HEK293T (cell line): ENCODE measurements at regions not wholly inside any gene's neighbourhood (a gene's known extent, or its start where the extent isn't known, plus 50 kb on each side); places are given as distances from the start of the nearest gene placed in this dataset.
A peak's percentile ranks its signal among the peaks of the same experiment; 100 is the strongest.

ENCODE experiments used
- CTCF ChIA-PET: fragments of 350-600 bp; formaldehyde crosslinking; extraction: SDS; loops from one replicate; lab custom pipeline; 2021; ENCODE audit warnings: antibody characterized with exemption, inconsistent platforms; lab: Yijun Ruan, JAX
- POLR2A ChIA-PET: fragments of 350-600 bp; formaldehyde crosslinking; extraction: SDS; loops from one replicate; lab custom pipeline; 2020; ENCODE audit warnings: antibody characterized with exemption, inconsistent platforms; lab: Yijun Ruan, JAX
- DNase-seq: peaks from one replicate; pipeline ENCODE4 v3.0.0; 2012; ENCODE audit warnings: mixed read lengths; ENCODE audit errors: extremely low spot score
- ARNT ChIP-seq: fragments of 450-650 bp; IDR thresholded peaks from 2 replicates; pipeline ENCODE4 v1.6.1; 2017; ENCODE audit warnings: mild to moderate bottlenecking
- BHLHE40 ChIP-seq: fragments of 450-650 bp; IDR thresholded peaks from 2 replicates; pipeline ENCODE4 v1.6.1; 2016; ENCODE audit warnings: mild to moderate bottlenecking, moderate library complexity, borderline replicate concordance
- CTBP1 ChIP-seq: fragments of 450-650 bp; IDR thresholded peaks from 2 replicates; pipeline ENCODE4 v1.6.1; 2016; ENCODE audit warnings: borderline replicate concordance
- ELF4 ChIP-seq: fragments of 450-650 bp; IDR thresholded peaks from 2 replicates; pipeline ENCODE4 v1.6.1; 2017; ENCODE audit warnings: antibody characterized with exemption
- FOXA1 ChIP-seq: fragments of 450-650 bp; IDR thresholded peaks from 2 replicates; pipeline ENCODE4 v1.6.1; 2016; ENCODE audit warnings: mild to moderate bottlenecking
- FOXK2 ChIP-seq: fragments of 450-650 bp; IDR thresholded peaks from 2 replicates; pipeline ENCODE4 v1.6.1; 2016; ENCODE audit warnings: mild to moderate bottlenecking
- FOXM1 ChIP-seq: fragments of 450-650 bp; IDR thresholded peaks from 2 replicates; pipeline ENCODE4 v1.6.1; 2017; ENCODE audit warnings: mild to moderate bottlenecking, borderline replicate concordance
- HDGF ChIP-seq: fragments of 450-650 bp; IDR thresholded peaks from 2 replicates; pipeline ENCODE4 v1.6.1; 2017; ENCODE audit warnings: antibody characterized with exemption, borderline replicate concordance
- L3MBTL2 ChIP-seq: fragments of 450-650 bp; conservative IDR thresholded peaks from 2 replicates; pipeline ENCODE4 v1.6.1; 2016; ENCODE audit warnings: mild to moderate bottlenecking
- LEF1 ChIP-seq: fragments of 450-650 bp; IDR thresholded peaks from 2 replicates; pipeline ENCODE4 v1.6.1; 2017; ENCODE audit warnings: mild to moderate bottlenecking, borderline replicate concordance
- NFRKB ChIP-seq: fragments of 450-650 bp; IDR thresholded peaks from 2 replicates; pipeline ENCODE4 v1.6.1; 2016; ENCODE audit warnings: mild to moderate bottlenecking, moderate library complexity
- PKNOX1 ChIP-seq: fragments of 450-650 bp; IDR thresholded peaks from 2 replicates; pipeline ENCODE4 v1.6.1; 2016
- SP1 ChIP-seq: fragments of 450-650 bp; IDR thresholded peaks from 2 replicates; pipeline ENCODE4 v1.6.1; 2017
- SUZ12 ChIP-seq: fragments of 450-650 bp; IDR thresholded peaks from 2 replicates; pipeline ENCODE4 v1.6.1; 2016; ENCODE audit warnings: mild to moderate bottlenecking
- TARDBP ChIP-seq: fragments of 450-650 bp; IDR thresholded peaks from 2 replicates; pipeline ENCODE4 v1.6.1; 2016
- ZNF384 ChIP-seq: fragments of 450-650 bp; IDR thresholded peaks from 2 replicates; pipeline ENCODE4 v1.6.1; 2016

GRCh38 chr11:41622707-41623359 lies 163.4 kb upstream of the LRRC4C start:
- DNase-seq, result no peak
- CTCF ChIA-PET, result no interaction called here
- TF ChIP-seq LEF1 (no peak), TARDBP (no peak), FOXA1 (no peak), CTBP1 (no peak), ZNF384 (no peak)
- POLR2A ChIA-PET, result no interaction called here

- no peak for DNase-seq
- ChIA-PET CTCF (no interaction called here), POLR2A (no interaction called here)
- TF ChIP-seq ZNF384 (no peak), SUZ12 (no peak), FOXA1 (no peak), BHLHE40 (no peak), ELF4 (no peak), LEF1 (no peak), NFRKB (no peak), TARDBP (no peak), FOXM1 (no peak), L3MBTL2 (no peak), SP1 (no peak), PKNOX1 (no peak), CTBP1 (no peak), HDGF (no peak), ARNT (no peak), FOXK2 (no peak)
Measured at GRCh38 chr11:41659985-41660384, 200.5 kb upstream of the LRRC4C start.

GRCh38 chr11:41660585-41660984 lies 201.1 kb upstream of the LRRC4C start:
- POLR2A ChIA-PET, result no interaction called here
- CTCF ChIA-PET, result no interaction called here
- peak; percentile 9 for DNase-seq
- TF ChIP-seq FOXA1 (no peak), SP1 (no peak), BHLHE40 (no peak), FOXM1 (no peak), PKNOX1 (no peak), HDGF (no peak), ELF4 (no peak), L3MBTL2 (no peak), ZNF384 (no peak), TARDBP (no peak), ARNT (no peak), SUZ12 (no peak), FOXK2 (no peak)

GRCh38 chr11:41665441-41666360 lies 206.2 kb upstream of the LRRC4C start:
- TF ChIP-seq SUZ12 (no peak), FOXK2 (no peak), TARDBP (no peak), SP1 (no peak), BHLHE40 (no peak)
- DNase-seq, result no peak
- ChIA-PET POLR2A (no interaction called here), CTCF (no interaction called here)

GRCh38 chr11:41666951-41667653 lies 207.7 kb upstream of the LRRC4C start:
- no peak for TF ChIP-seq ELF4
- no peak for TF ChIP-seq ARNT
- no peak for TF ChIP-seq PKNOX1
- no peak for TF ChIP-seq SP1
- TF ChIP-seq TARDBP, result no peak
- TF ChIP-seq ZNF384, result no peak
- TF ChIP-seq SUZ12, result no peak
- TF ChIP-seq L3MBTL2, result no peak
- TF ChIP-seq CTBP1, result no peak
- DNase-seq, result no peak
- ChIA-PET POLR2A (no interaction called here), CTCF (no interaction called here)

- no peak for DNase-seq
- CTCF ChIA-PET, result no interaction called here
- TF ChIP-seq BHLHE40 (no peak), SUZ12 (no peak), FOXM1 (no peak), TARDBP (no peak), ZNF384 (no peak), SP1 (no peak), FOXA1 (no peak), ELF4 (no peak), FOXK2 (no peak), ARNT (no peak), CTBP1 (no peak), L3MBTL2 (no peak), PKNOX1 (no peak)
- POLR2A ChIA-PET, result no interaction called here
Measured at GRCh38 chr11:41675205-41675604, 215.8 kb upstream of the LRRC4C start.
